GM04504 (cell line): ENCODE measurements at regions not wholly inside any gene's neighbourhood (a gene's known extent, or its start where the extent isn't known, plus 50 kb on each side); places are given as distances from the start of the nearest gene placed in this dataset.
A peak's percentile ranks its signal among the peaks of the same experiment; 100 is the strongest.
"Not testable (repeated sequence)": the region's sequence is repeated elsewhere in the genome, so short reads cannot be mapped to it uniquely, and the experiment has no call there.

ENCODE experiments used
- DNase-seq: peaks from one replicate; pipeline ENCODE4 v3.0.0-alpha.2; 2012; ENCODE audit warnings: low read depth

DNA sequence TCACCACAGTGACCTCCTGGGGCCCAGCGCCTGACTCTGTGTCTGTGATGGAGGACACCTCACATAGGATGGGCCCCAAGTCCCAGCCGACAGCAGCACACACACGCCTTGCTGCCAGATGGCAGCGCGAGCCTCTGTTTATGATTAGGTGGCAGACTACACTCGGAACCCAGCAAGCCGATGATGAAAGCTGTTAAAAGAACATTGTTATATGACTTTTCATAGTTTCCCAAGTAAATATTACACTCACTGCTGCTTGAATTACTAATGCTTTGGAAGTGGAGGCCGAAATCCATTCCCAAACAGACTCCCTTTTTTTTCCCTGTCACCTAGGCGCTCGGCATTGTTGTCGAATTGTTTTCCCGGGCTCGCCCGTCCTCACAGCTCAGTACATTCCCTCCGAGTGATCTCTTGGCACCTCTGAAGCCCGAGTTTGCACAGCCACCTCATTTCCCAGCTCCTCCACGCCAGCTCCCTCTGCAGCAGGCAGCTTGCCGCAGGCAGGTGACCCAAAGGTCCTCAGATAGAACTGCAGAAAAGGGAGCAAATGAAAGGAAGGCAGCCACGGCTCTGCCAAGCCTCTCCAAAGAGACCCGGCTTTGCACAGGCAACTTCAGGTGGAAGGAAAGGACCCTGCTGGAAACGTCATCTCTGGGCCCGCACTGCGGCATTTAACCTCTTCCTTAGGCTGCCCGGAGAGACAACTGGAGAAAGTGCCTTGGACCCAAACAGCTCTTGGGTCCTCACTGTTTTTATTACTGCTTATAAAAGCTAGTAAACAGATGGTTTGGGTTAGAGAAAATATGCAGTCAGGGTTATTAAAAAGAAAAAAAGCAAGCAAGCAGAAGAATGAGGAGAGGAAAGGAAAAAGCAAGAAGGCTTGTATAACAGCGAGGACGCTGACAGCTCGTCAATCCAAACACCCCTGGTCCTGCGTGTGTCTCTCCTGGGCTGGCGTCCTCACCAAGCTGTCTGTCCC, 72.2 kb upstream of the SLC25A33 start:
- peak; percentile 26 for DNase-seq

DNA sequence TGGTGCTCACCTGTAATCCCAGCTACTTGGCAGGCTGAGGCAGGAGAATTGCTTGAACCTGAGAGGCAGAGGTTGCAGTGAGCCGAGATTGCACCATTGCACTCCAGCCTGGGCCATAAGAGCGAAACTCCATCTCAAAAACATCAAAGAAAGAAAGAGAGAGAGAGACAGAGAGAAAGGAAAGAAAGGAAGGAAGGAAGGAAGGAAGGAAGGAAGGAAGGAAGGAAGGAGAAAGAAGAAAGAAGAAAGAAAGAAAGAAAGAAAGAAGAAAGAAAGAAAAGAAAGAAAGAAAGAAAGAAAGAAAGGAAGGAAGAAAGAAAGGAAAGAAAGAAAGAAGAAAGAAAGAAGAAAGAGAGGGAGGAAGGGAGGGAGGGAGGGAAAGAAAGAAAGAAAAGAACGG, 69.4 kb upstream of the SLC25A33 start:
- DNase-seq = not testable (repeated sequence)

DNA sequence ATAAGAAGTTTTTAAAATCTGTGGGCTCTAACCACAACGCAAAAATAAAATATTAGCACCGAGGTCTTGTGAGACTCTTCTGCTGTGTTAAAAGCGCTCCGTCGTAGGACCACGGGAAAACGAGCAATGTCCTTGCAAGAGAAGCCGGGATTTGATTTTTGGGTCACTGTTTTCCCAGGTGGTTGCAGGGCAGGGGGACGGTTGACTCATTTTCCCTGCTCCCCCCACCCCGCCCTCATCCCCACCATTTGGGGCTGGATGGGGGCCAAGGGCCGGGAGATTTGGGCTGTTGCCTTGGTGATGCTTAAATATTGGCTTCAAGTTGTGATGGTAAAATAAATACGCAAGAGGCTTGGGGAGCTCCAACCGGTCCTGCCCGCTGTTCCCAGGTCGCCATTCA, 67.6 kb upstream of the SLC25A33 start:
- DNase-seq = no peak

DNA sequence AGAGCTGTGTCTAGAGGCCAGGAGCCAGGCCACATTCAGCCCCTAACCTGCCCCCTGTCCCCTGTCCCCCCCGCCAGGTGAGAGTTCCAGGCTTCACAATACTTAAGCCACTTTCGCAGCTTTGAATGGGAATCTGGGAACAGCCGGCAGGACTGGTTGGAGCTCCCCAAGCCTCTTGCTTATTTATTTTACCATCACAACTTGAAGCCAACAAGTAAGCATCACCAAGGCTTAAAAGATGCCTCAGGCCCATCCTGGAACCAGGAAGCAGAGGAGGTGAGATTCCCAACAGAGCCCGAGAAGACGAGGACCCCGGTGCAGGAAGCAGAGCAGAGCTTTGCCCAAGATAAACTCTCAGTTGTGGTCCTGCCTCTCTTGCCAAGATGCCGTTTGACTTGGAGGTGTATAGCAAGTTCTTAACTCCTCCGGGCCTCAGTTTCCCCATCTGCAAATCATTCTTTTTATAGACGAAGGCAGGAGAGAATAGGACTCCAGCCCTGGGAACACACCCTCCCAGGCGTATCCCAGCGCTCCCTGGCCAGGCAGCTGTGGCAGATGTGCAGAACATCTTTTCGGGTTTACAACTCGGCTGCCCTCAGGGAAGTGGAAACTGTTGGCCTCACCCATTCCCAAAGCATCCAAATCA, 66.8 kb upstream of the SLC25A33 start:
- DNase-seq = no peak

DNA sequence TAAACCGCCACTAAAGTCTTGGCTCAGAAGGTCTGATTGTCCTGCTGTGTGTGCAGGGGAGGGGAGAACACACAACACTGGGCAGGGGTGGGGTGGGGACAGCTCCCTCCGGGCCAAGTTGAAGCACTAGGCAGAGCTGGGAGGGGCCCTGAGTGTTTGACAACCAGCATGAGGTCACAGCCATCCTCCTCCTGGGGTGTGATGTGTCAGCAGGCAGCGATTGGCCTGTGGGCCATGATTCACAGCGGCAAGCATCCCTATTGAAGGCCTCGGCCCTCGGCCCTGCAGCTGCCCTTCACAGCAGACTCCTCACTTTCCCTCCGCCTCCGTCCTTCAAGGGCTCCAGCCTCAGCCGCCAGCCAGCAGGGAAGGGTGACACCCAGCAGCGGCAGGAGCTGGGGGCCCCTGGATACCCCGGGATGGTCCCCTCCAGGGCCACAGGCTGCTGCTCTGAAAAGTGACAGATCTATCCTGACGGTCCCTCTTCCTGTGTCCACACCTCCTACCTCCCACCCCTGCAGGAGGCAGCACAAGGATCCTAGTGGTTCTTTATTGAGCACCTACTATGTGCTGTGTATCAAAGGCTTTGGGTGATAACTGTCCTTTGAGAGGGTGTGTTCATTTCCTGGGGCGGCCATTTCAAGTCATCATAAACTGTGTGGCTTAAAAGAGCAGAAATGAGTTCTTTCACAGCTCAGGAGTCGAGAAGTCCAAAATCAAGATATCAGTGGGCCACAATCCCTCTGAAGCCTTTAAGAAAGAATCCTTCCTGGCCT, 66.0 kb upstream of the SLC25A33 start:
- peak; percentile 87 for DNase-seq

DNA sequence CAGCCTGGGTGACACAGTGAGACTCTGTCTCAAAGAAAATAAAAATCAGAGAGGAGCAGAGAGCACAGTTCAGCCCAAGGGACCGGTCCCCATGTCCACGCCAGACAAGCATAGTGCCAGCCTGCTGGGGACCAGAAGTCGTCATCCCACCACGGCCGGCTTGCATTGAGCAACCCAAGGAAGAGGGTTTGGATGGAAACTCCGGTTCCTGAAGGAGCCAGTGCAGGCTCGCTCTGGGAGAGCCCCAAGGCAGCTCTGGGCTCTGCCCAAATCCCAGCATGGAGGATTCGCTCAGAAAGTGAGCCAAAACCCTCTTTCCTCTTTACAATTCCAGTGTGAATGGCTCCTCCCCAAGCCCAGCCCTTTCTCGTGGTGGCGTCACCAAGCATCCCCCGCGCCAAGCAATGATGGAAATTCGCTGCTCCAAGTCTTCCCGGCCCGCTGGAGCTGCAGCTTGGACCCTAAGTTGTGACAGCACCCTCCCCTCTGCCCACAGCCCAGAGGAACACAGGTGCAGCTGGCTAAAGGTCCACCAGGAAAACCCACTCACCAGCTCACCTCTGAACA, 64.1 kb upstream of the SLC25A33 start:
- no peak for DNase-seq

DNA sequence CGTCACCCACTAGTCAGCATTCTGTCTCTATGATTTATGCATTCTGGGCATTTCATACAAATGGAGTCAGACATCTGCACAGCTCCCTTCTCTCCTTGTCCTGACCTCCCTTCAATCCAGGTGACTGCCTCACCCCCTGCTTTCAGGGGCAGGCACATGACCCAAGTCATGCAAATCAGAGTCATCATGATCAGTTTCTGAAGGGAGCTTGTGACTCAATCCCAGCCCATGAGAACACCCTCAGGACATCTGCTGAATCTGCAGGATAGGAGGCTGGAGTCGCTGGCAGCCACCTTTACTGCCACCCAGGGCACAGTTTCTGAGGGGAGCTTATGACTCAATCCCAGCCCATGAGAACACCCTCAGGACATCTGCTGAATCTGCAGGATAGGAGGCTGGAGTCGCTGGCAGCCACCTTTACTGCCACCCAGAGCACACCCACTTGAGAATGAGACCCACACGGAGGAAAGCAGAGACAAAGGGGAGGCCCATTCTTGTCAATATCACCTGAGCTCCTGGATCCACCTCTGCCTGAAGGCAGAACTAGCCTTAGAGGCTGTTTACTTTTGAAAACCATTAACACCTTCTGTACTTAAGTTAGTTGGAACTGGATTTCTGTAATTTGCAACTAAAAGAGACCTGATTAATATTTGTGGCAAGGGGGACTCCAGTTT, 62.3 kb upstream of the SLC25A33 start:
- peak; percentile 6 for DNase-seq

DNA sequence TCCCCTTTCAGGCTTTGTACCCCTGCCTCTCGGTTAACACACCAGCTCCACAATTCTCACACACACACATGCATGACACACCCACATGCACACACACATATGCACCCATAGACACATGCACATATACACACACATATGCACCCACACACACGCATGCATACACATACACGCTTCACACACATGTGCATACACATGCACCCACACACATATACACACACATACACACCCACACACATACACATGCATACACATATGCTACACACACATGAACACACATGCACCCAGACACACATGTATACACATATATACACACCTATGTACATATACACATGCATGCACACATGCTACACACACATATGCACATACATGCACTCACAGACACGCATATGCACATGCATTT, 61.7 kb upstream of the SLC25A33 start:
- DNase-seq = no peak

DNA sequence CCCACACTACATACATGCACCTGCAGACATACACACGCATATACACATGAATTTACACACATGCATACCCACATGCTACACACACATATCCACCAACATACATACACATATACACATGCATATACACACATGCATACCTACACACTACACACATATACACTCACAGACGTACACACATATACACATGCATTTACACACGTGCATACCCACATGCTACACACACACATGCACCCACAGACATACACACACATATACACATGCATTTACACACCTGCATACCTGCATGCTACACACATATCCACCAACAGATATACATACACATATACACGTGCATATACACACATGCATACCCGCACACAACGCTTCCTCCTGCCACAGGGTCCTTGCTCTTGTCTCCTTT, 61.2 kb upstream of the SLC25A33 start:
- no peak for DNase-seq

DNA sequence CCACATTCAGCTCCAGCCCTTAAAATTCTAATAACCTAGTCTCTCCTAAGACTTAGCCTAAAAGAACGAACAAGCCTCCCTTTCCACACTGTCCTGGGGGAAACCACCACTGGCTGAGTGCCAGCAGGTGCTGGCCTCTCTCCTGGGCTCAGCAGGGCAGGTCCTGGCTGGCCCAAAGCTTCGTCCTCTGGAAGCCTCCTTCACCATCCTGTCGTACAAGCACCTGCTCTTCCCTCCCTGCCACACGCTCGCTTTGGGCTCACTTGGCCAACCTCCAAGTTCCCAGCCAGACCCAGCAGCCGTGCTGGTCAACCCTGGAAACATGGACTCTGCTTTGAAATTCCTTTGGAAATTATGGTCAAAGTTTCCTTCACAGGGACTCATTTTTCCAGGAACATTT, 58.2 kb upstream of the SLC25A33 start:
- no peak for DNase-seq

DNA sequence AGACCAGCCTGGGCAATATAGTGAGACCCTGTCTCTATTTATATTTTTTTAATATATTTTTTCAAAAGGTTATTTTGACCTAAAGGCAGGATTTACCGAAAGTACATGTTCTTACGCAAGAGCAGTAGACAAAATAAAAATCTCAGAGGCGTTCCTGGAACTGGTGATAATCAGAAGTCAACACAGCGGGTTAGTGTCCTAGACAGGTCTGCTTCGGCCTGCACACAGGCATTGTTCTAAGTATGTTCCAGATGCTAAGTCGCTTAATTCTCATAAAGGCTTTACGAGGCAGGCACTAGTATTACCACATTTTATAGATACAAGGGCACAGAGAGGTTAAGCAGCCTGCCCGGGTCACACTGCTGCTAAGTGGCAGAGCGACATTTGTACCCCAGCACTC, 56.9 kb upstream of the SLC25A33 start:
- DNase-seq = no peak

DNA sequence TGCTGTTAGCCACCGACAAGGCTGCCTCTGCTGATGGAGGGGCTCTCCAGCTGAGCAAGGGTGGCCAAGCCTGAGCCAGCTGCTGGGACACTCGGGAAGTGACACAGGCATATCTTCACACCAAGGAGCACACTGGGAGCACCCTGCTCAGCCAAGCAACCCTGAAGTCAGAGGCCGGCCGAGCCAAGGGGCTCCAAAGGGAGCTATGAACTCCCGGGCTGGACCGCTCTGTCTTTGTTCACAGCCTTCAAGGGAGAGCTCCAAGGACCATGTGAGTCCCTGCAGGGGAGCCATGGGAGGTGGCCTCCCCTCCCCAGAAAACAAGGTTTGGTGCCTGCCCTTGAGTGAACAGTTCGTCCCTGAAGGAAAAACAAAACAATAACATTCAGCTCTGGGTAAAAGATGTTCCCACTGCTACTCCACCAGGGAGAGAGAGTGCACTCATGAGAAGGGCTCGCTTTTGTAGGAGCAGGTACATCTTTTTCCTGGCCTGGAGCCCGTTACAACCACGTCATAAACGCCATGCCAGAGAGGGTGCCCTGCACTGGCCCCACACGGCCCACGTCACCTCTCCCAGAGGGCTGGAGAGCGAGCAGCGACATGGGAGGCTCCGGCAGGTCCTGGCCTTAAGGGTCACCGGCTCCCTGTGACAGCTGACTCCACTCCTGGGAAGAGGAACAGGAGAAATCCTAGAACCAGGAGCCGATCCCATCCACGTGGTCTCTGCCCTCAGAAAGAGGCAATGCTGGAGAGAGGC, 56.3 kb upstream of the SLC25A33 start:
- no peak for DNase-seq

DNA sequence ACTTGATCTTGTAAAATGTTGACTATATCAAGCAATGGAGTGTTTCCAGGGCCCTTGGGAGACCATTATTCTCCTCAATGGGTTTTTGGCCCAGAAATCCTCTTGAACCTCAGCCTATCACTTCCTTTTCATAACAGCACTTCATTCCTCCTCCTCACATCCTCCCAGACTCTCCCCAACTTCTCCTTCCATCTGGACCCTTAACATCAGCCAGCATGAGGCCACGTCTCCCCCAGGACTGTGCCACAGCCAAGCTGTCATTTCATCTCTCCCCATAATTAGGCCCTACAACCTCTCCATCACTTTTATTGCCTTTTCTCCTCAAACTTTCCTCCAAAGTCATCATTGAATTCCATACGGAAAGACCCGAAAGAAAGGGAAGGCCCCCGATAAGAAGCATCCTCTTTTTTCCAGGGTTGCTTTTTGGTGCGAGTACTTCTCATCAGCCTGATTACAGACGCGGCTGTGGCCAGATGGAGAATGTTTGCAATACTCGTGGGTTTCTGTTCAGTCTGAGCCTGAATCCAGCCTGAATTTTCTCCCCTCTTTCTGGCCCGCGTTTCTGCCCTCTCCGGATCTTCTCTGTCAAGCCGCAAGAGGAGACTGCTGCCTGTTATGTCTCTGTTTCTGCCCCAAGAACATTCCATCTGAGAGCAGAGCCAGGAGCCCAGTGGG, 52.7 kb upstream of the SLC25A33 start:
- DNase-seq = no peak
